Keratinocyte (primary cell): ENCODE measurements at regions not wholly inside any gene's neighbourhood (a gene's known extent, or its start where the extent isn't known, plus 50 kb on each side); places are given as distances from the start of the nearest gene placed in this dataset.

ENCODE experiments used
- DNase-seq: peaks from one replicate; pipeline ENCODE4 v3.0.0-alpha.2; 2011; ENCODE audit warnings: low read depth, missing footprints, low spot score
- FAIRE-seq: peaks from 2 replicates; lab custom pipeline; 2011; peaks lifted over from hg19 to GRCh38; lab: Jason Lieb, UNC
- H2AFZ ChIP-seq: 2 replicates; pipeline ENCODE4 v1.6.0; 2012; ENCODE audit warnings: low read length, control low read depth, inconsistent platforms; ENCODE audit not compliant: control insufficient read depth
- H3K27ac ChIP-seq: 2 replicates; pipeline ENCODE4 v1.5.1; 2011; ENCODE audit warnings: low read length; ENCODE audit not compliant: control insufficient read depth, insufficient read depth
- H3K27me3 ChIP-seq: 3 replicates; pipeline ENCODE4 v1.6.0; 2011; ENCODE audit warnings: low read length; ENCODE audit not compliant: control insufficient read depth, insufficient read depth; ENCODE audit errors: extremely low read depth
- H3K36me3 ChIP-seq, 2 experiments: 2 replicates in 1 of 2; 3 replicates in 1 of 2; pipeline ENCODE4 v1.5.1; 2011; ENCODE audit warnings: low read length in 2 of 2, mild to moderate bottlenecking in 1 of 2; ENCODE audit not compliant: control insufficient read depth in 2 of 2, insufficient read depth in 2 of 2; ENCODE audit errors: extremely low read depth in 1 of 2
- H3K4me1 ChIP-seq: 3 replicates; pipeline ENCODE4 v1.5.1; 2011; ENCODE audit warnings: low read length; ENCODE audit not compliant: control insufficient read depth, insufficient read depth; ENCODE audit errors: extremely low read depth
- H3K4me2 ChIP-seq: 3 replicates; pipeline ENCODE4 v1.6.0; 2011; ENCODE audit warnings: low read depth, low read length; ENCODE audit not compliant: control insufficient read depth, insufficient read depth; ENCODE audit errors: extremely low read depth
- H3K4me3 ChIP-seq, 3 experiments: fragments of 200-600 bp in 1 of 3; sonication (generic) in 1 of 3; 2 replicates in 2 of 3; 3 replicates in 1 of 3; pipeline ENCODE4 v1.5.1; 2011 to 2016; ENCODE audit warnings: low read length in 3 of 3, mild to moderate bottlenecking in 3 of 3, control low read depth in 2 of 3, inconsistent platforms in 1 of 3, low read depth in 1 of 3, mixed read lengths in 1 of 3, mixed run types in 1 of 3, moderate library complexity in 1 of 3; ENCODE audit not compliant: control insufficient read depth in 2 of 3, insufficient read depth in 2 of 3; ENCODE audit errors: extremely low read depth in 1 of 3
- H3K79me2 ChIP-seq: 2 replicates; pipeline ENCODE4 v1.6.0; 2012; ENCODE audit warnings: low read length; ENCODE audit not compliant: control insufficient read depth, insufficient read depth
- H3K9ac ChIP-seq: 3 replicates; pipeline ENCODE4 v1.6.0; 2011; ENCODE audit warnings: low read length; ENCODE audit not compliant: control insufficient read depth, insufficient read depth; ENCODE audit errors: extremely low read depth
- H3K9me1 ChIP-seq: 3 replicates; pipeline ENCODE4 v1.6.0; 2011; ENCODE audit warnings: low read length; ENCODE audit not compliant: control insufficient read depth, insufficient read depth; ENCODE audit errors: extremely low read depth
- H3K9me3 ChIP-seq: 2 replicates; pipeline ENCODE4 v1.5.1; 2012; ENCODE audit warnings: low read depth, low read length; ENCODE audit not compliant: control insufficient read depth
- H4K20me1 ChIP-seq: 3 replicates; pipeline ENCODE4 v1.6.0; 2011; ENCODE audit warnings: low read length; ENCODE audit not compliant: control insufficient read depth, insufficient read depth; ENCODE audit errors: extremely low read depth
- CTCF ChIP-seq, 3 experiments: IDR thresholded peaks in 1 of 3; conservative IDR thresholded peaks in 1 of 3; optimal IDR thresholded peaks in 1 of 3; 2 replicates in 2 of 3; 3 replicates in 1 of 3; pipeline versions ENCODE3 to v1.5.1; 2011; ENCODE audit warnings: low read length in 3 of 3, mild to moderate bottlenecking in 3 of 3, moderate library complexity in 2 of 3, control low read depth in 1 of 3, inconsistent platforms in 1 of 3; ENCODE audit not compliant: insufficient read depth in 2 of 3; ENCODE audit errors: extremely low read depth in 1 of 3
- EZH2 ChIP-seq: IDR thresholded peaks from one replicate; pipeline ENCODE4 v1.6.1; 2012; ENCODE audit warnings: inconsistent platforms, mild to moderate bottlenecking, low read length, moderate library complexity
- dilution Hi-C: fragments of 300-500 bp; cut with MboI; formaldehyde crosslinking; loops from one replicate; pipeline ENCODE4 v1.7.0; 2020; ENCODE audit warnings: low sequenced_read_pairs; ENCODE audit not compliant: extremely low pct_ligation_motif_present

GRCh38 chr7:67950321-67951083 is 953.9 kb downstream of the TYW1 start:
- no peaks in the 10 kb centered on the region for H3K79me2 ChIP-seq
- no peak overlapping the region for H3K4me3 ChIP-seq
- H3K9ac ChIP-seq: no peak overlapping the region
- no peak for FAIRE-seq
- no peak overlapping the region for H2AFZ ChIP-seq
- H4K20me1 ChIP-seq: no peaks in the 10 kb centered on the region
- DNase-seq: no peak
- dilution Hi-C loops: no loop called here
- H3K4me2 ChIP-seq: no peak overlapping the region
- H3K27ac ChIP-seq: no peak overlapping the region
- no peaks in the 10 kb centered on the region for H3K27me3 ChIP-seq
- no peaks in the 10 kb centered on the region for H3K9me3 ChIP-seq
- TF ChIP-seq EZH2: no peak
- no peak for TF ChIP-seq CTCF (optimal IDR thresholded peaks at IDR 0.05 in 1 of 3, IDR thresholded peaks at IDR 0.05 in 1 of 3, conservative IDR thresholded peaks at IDR 0.05 in 1 of 3; ENCODE audit: extremely low read depth in 1 of 3, insufficient read depth in 2 of 3, low read length in 3 of 3)
- H3K4me1 ChIP-seq: no peaks in the 10 kb centered on the region
- H3K9me1 ChIP-seq: no peaks in the 10 kb centered on the region
- no peaks in the 10 kb centered on the region for H3K36me3 ChIP-seq

- Histone ChIP-seq H3K79me2 (no peaks in the 10 kb centered on the region), H3K4me2 (no peak overlapping the region), H2AFZ (no peak overlapping the region), H3K9me3 (no peaks in the 10 kb centered on the region), H3K36me3 (no peaks in the 10 kb centered on the region), H3K4me1 (no peaks in the 10 kb centered on the region), H3K4me3 (no peak overlapping the region), H3K9ac (no peak overlapping the region), H3K27me3 (no peaks in the 10 kb centered on the region), H3K27ac (no peak overlapping the region), H3K9me1 (no peaks in the 10 kb centered on the region), H4K20me1 (no peaks in the 10 kb centered on the region)
- TF ChIP-seq CTCF (optimal IDR thresholded peaks at IDR 0.05 in 1 of 3, IDR thresholded peaks at IDR 0.05 in 1 of 3, conservative IDR thresholded peaks at IDR 0.05 in 1 of 3; ENCODE audit: extremely low read depth in 1 of 3, insufficient read depth in 2 of 3, low read length in 3 of 3) (no peak), EZH2 (no peak)
- no peak for DNase-seq
- FAIRE-seq: no peak
- dilution Hi-C loops: no loop called here
Observed at GRCh38 chr7:67955061-67955460, 958.4 kb downstream of the TYW1 start.
